ENCODE measurements at regions not wholly inside any gene's neighbourhood (a gene's known extent, or its start where the extent isn't known, plus 50 kb on each side); places are given as distances from the start of the nearest gene placed in this dataset.
"Not testable (repeated sequence)": the region's sequence is repeated elsewhere in the genome, so short reads cannot be mapped to it uniquely, and the experiment has no call there.

DNA sequence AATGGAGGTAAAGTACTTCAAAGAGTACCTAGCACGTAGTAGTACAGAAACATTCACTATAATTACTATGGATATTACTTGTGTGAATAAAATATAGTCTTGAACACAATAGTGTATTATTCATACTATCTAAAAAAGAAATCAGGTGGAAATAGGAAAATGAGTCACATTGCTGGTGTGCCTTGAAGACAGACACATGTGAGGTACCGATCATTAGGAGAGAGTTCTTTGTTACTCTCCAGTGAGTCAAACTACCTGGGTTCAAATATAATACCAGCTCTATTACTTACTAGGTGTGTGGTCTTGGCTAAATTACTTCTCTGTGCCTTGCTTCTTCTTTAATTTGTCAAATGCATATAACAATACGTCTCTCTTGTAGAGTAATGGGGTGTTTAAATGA lies 50.8 kb upstream of the BEND6 start:
- DNase-seq: no peak

DNA sequence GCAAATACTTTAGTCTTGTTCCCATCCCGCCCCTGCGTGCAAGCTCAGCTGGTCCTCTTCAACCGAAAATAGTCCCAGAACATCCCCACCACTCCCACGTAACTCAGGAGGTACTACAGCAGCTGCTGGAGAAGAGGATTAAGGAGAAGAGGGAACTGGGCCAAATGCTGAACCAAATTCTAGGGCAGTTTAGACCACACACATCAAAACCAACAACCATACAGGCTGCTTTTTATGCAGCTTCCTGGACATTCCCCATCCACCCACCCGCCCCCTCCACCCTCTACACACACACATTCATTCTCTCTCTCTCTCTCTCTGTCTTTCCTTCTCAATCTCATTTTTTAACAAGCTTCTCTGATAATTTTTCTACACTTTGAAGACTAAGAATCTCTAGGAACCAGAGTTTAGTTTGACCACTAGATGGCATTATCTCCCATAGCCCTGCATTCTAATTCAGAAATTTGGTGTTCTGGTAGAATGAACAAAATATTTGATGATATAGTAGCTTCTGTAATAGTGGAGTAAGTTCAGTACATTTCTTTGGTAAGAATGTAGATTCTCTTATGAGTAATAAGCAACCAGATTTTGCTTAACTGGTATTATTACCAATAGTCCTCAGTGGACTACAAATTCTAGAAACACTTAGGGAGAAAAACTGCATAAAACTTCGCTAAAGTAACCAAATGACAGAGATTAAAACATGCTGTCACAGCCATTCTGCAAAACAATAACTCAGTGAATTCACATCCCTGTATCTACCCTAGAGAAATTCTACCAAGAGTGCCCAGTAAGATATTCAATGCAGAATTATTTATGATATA lies 52.1 kb upstream of the BEND6 start:
- DNase-seq: peak; percentile 69

DNA sequence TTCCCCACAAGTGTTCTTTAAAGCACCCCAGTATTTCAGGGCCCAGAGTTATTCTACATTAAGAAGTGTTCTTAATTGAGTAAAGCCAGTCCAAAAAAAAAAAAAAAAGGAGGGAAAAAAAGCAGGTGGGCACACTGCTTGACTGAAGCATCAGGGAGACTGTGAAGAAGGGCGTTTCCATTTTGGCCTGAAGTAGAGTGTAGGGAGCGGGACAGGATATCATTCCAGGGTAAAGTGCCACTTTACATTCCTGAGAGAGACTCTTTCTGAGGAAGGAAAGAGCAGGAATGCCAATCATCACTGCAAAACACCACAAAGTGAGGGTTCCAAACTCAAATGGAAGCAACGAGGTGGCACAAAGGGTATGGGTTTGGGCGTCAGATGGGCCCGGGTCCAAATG lies 54.1 kb upstream of the BEND6 start:
- DNase-seq: no peak

DNA sequence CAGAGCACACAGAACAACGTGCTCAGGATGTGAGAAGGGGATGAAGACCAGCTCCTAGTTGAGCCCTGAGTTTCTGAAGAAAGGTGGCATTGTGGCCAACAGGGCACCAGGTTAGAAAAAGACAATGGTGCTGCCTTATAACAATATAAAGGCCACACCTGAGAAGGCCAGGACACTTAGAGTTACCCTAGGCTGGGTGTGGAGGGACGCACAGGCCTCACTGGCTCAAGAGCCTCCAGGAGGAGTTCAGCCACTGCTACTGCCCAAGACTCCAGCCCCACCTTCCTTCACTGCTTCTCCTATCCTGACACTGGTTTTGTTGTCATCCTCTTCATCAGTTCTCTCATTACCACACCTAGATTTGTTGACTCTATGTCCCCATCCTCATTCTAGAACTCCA lies 55.2 kb upstream of the BEND6 start:
- no peak for DNase-seq

DNA sequence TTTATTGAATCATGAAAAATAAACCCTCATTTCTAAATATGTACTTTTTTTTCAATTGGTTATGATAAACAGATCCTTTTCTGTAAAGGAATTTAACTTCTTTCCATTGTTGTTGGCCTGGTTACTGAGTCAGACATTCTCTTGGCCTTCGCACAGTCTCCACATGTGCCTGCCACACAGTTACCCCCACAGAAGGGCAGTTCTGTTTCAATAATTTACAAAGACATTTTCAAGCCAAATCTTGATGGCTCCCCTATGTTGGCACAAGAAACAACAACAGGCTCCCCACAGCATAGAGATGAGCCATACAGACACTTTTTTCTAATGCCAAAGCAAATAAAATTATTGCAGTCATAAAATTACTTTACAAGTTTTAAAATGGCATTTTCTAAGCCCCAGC lies 55.6 kb upstream of the BEND6 start:
- DNase-seq: peak; percentile 56

DNA sequence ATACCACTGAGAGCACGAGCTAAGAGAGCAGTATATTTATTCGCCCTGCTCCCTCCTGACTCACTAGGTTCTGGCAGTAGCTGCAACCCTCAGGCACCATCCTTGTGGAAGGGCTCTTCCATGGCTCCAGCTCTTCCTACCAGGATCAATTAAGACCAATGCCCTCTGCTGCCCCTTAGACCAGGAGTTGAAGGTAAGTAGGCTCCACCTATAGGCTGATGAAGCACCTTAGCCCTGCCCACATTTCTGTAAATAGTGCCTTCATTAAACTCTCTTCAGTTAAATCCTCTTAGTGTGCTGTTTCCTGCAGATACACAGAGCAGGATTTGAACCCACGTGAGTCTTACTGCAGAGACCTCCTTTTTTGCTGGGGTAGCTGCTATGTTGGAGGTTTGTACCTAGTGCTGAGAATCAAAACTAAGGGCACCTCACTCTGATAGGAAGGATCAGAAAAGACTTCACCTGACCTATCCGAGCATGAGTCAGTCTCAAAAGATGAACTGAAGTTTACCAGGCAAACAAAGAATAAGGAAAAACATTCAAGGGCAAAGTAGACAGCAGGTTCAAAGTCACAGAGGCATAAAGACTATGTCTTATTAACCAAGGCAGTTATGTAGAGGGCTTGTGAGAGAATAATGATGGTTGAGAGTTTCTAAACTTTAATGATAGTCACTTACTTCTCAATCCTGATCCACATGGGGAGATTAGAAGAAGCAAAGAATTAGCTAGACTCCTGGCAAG lies 56.9 kb upstream of the BEND6 start:
- DNase-seq: no peak

DNA sequence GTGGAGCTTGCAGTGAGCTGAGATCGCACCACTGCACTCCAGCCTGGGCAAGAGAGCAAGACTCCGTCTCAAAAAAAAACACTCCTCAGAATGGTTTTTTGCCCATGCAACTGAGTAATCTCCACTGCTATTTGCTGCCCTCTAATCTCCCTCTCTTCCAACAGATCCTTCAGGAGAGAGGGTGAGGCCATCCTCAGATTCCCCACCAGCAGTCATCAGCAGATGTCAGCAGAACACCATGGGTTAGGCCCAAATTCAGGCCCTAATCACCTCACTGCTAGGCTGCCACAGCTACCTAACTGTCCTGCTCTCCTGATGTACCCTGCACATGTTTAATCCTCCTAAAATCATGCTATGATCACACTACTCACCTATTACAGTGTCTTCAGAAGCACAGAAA lies 63.2 kb upstream of the BEND6 start:
- peak; percentile 56 for DNase-seq

DNA sequence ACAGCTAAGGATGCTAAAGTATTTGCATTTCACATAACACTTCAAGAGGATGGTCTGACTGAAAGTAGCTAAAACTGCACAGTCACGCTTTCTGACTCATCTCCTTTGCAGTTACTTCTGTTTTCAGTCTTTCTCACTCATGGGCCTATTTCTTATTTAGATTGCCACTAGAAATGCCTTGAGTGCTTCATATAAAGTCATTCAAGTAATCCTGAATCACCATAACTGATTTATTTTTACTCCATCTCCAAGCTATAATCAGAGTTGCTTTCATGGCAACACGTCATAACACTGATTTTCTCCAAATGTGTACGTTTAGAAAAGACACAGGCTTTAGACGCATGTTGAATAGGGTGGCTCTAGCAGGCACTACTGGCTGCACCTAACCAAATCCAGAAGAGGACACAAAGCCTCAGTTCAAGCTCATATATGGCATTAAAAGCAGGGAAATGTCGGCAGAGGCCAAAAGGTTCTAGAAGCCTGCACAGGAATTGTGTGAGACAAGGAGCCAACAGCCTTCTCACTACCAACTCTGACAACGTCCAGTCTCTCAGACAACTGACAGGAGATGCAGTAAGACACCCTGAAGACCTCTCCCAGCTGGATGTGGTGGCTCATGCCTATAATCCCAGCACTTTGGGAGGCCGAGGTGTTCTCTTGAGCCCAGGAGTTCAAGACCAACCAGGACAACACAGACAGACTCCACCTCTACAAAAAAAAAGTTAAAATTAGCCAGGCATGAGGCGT lies 64.1 kb upstream of the BEND6 start:
- DNase-seq: peak; percentile 95

DNA sequence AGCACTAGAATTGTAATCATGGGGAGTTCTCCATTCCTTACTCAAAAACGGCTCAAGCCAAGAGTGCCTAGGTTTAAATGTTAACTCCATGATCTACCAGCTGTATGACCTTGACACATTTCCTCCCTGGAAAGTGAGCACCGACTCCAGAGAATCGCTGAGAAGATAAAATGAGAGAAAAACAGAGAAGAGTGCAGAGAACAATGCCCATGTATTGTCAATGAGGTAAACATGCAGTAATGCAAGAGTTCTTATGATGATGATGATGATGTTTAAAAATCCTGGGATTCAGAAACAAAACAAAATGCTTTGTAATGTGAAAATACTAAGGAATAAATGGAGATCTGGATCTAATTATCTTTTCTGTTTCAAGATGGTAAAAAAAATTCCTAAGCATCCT lies 64.8 kb upstream of the BEND6 start:
- DNase-seq: no peak

DNA sequence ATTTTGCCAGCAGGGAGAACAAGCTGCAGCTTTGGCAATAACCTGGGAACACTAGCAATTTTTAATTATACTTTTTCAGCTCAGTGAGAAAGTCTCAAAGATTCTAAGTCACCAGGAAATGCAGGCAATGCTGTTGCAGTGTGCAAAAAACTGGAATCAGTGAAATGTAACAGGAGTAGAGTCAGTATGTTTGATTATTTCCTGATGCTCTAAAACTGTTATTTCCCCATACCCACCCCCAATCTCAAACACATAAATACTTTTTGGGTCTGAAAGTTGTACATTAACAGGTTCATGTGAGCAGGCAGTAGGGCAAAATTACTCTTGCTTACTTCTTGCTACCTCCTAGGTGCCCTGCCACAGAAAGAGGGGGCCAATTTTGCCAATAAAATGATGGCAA lies 65.4 kb upstream of the BEND6 start:
- DNase-seq: no peak

DNA sequence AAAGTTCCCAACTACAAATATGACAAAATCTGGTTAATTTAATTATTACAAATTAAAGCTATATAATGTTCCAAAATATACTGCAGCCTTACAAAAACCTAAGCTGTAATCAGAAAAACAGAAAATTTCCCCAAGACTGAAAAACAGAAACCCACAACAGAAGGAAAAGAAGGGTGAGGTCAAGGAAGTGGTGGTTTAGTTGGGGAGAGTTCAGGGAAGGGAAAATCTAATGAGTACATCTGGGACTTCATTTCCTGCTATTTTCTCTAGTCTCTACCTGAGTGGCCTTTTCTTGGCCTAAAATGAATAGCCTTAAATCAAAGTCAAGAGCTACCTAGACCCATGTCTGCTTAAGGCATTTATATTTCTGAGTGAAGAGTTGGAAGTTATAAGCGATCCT lies 66.2 kb upstream of the BEND6 start:
- no peak for DNase-seq

DNA sequence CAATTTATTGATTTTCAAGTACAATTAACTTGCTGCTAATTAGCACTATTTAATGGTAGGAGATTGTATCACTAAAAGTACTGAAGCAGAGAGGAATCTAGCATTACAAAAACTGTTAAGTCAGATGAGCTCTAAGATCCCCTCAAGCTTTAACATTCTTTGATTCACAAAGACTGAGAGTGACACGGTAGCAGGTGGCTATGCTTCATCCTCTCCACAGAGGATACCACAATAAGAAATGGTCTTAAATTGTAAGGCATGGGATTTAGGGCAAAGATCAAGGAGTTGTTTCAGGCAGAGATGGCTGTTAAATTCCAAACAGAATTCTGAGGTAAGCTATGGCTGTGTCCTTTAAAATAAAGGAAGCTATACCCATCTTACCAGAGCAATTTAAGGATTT lies 67.8 kb upstream of the BEND6 start:
- no peak for DNase-seq

DNA sequence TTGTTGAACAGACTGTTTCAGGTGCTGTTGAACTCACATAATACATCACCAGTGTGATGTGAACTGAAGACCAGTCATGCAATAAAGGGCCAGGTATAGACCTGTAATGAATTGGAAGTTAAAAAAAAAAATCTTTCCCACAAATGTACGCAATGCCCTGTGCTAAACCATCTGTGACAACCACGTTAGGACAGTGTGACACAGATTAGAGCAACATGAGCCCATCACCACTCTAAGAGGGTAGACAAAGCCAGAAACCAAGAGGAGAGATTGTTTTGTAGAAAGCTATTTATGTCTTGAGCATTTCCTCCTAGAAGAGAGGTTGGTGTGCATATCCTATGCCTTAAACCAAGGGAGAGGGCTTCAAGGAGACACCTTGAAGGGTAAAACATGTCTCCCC lies 77.0 kb upstream of the BEND6 start:
- no peak for DNase-seq

DNA sequence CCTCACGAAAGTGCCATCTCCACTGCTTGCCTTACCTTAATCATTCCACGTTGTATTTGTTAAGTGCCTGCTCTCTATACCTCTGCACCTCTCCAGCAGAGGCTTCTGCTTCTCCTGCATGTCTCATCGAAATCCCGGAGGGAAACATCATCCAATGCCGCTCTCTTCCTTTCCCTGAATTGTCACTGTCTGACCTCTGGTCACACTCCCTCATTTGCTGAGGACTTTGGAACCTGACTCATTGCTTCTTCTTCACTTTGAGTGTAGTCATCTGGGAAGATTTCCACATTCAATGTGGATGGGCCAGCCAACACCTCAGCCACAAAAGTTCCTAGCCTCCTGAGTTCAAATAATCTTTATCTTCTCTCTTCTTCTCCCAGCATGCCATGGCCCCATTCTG lies 78.9 kb upstream of the BEND6 start:
- peak; percentile 28 for DNase-seq

DNA sequence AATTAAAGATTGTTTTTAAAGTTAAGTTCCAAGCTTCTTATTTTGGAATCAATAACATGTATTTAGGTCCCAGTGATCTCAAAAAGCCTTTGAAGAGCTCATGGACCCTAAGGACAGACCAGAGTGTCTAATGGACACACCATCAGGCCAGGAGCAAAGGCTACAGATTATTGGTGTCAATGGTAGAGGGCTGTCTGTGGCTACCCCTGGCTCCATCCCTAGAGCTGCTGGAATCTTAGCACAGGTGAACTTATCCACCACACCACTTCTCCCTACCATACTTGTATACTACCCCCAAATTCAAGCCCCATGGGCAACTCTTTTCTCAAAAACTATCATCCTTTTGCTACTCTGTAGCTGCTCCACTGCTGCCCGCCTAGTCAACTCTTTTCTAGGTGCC lies 79.4 kb upstream of the BEND6 start:
- DNase-seq: no peak

DNA sequence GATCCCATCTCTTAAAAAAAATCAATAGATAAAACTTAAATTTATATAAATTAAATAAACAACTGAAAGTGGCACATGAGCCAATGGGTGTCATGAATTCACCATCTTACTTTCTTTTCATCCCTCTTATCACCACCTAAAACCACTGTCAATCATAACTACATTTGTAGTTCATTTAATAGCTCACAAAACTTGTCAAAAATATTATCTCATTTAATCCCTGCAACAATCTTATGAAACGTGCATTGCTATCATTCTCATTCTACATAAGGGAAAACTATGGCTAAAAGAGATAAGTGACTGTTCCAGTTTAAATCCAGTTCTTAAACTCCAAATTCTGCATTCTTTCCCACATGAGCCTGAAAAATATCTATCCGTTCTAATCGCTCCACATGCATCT lies 80.6 kb upstream of the BEND6 start:
- no peak for DNase-seq

DNA sequence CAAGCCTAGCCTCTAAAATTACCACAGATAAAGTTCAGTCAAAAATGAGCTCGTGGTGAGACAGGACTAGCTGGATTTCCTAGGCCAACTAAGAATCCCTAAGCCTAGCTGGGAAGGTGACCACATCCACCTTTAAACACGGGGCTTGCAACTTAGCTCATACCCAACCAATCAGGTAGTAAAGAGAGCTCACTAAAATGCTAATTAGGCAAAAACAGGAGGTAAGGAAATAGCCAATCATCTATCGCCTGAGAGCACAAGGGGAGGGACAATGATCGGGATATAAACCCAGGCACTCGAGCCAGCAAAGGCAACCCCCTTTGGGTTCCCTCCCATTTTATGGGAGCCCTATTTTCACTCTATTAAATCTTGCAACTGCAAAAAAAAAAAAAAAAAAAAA lies 84.9 kb upstream of the BEND6 start:
- not testable (repeated sequence) for DNase-seq

DNA sequence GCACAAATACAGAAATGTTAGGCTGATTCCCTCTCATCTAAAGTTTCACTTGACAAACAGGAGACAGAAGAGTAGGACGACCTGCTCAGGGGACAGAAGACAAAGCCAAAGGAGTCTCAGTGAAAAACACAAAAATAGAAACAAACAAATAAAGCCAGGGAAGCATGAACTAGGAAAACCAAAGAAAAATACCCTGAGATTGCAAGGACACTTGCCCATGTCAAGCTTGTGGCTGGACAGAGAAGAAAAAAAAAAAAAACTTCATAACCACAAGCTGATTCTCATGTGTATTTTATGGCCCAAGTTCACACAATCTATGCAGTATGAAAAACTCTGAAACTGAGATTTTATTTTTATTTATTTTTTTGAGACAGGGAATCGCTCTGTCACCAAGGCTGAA lies 85.6 kb upstream of the BEND6 start:
- DNase-seq: no peak

DNA sequence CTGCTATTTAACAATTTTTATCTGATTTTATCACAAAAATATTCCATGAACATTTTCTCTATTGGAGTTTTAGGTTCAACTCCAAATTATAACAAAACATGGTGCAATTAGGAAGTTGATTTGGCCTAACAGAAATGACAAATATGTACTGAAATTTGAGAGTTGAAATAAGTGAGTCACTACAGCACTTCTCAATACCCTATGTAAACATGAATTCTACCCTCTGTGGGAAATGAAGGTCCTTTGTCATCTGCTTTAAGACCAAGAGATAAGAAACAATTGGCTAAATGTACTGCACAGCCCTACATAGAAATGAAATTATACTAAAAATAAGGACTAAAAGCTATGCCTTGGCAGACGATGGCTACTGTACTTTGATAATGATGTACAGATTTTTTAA lies 86.2 kb upstream of the BEND6 start:
- DNase-seq: peak; percentile 80

DNA sequence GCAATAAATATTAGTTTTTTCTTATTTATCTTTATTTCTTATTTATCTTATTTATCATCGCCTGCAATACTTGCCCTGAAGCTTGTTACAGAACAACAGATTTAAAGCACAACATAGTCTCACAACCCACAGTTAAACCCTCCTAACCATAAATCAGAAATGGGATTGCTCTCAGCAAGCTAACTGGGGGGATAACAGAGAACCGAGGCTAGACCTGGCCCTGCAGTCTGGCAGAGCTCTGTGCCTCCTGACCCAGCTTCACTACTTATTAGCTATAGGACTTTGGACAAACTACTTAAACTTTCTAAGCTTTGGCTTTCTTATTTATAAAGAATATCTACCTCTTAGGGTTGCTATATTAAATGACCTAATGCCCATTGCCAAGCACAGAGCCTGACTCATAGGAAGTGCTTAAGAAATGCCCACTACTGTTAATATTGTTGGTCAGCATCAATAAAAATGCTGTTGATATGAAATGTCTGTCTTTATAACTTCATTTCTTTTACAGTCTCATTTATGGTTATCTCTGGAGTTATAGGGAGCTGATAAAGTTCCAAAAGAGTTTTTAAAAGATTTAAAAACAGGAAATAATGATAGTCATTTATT lies 87.9 kb upstream of the BEND6 start:
- no peak for DNase-seq

DNA sequence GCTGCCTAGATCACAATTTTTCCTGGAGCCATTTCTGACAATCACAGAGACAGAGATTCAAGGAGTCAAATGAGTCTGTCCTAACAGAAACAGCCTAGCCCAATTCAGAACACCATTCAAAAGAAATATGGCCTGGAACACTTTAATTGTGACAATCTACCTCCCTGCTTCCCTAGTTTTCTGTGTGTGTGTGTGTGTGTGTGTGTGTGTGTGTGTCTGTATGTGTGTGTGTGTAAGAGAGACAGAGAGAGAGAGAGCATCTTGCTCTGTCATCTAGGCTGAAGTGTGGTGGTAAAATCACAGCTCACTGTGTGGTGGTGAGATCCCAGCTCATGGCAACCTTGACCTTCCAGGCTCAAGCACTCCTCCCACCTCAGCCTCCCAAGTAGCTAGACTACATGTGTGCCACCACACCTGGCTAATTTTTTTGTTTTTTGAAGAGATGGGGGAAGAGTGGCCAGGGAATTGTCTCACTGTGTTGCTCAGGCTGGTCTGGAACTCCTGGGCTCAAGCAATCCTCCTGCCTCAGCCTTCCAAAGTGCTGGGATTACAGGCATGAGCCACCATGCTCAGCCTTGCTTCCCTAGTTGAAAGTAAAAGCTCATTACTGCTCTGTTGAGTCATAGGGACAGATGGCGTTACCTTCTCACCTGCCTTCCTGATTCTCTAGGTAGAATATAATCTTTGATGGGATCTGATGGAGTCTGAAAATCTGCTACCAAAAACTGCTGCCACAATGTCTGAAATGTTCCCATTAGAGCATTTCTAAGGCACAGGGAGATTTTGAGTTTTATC lies 89.6 kb upstream of the BEND6 start:
- no peak for DNase-seq

DNA sequence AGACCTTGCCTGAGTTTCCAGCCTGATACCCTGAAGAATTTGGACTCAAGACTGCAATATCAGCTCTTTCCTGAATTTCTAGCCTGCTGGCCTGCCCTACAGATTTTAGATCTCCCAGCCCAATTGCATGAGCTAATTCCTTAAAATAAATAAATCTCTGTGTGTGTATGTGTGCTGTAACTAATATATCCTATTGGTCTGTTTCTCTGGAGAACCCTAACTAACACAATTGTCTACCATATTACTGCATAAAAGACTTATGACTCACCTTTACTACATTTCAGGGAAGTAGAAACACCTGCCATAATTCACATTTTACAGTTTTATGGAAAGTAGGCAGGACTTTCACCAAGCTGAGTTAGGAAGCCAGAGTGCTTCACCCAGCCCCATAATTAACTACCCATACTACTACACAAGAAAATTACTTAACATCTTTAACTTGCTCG lies 90.7 kb upstream of the BEND6 start:
- peak; percentile 26 for DNase-seq

DNA sequence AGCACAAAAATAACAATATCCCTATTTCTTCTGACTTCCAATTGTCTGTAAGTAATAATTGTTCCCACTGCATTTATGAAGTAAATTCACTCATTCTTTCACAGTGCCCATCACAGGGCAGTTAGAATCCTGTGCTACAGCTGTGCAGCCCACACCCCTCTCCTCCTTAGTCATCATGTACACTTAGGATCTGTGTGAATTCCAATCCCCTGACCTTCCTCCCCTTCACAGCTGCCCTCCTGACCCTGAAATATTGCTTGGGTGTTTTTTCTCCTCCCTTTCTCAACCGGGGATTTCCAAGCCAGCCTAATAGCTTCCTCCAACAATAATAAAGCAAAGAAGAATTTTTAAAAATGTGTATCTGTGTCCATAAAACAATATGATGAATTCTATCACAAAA lies 91.5 kb upstream of the BEND6 start:
- peak; percentile 73 for DNase-seq
